ENCODE measurements at regions not wholly inside any gene's neighbourhood (a gene's known extent, or its start where the extent isn't known, plus 50 kb on each side); places are given as distances from the start of the nearest gene placed in this dataset.

- no peak for DNase-seq
Observed at GRCh38 chr10:4730998-4731397, 95.0 kb upstream of the AKR1E2 start.

DNA sequence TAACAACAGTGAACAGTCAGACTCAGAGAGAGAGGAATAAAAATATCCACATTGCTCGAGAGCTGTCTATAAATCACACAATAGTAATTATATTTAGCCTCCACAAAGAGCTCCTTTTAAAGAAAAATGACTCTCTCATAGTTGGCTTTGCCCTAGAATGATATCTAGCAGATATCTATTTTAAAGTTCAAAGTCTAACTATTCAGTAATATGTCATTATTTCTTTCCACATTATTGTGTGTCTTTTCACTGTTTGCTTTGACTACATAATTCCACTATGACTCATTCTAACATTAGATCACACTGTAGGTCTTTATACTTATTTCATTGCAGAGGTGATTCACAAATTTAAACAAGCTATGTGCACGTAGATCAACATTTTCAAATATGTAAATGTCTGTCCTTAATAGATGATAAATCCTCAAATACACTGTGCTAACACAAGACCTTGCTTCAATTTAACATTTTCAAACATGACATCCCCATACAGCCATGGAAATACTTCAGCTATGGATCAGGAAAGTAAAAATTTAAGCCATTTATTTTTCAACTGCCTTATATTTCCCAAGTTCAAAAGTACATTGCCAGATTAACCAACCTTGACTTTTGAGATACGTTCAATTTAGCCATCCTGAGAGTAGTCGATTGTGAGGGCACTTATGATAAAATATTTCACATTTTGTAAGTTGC is 99.9 kb upstream of the AKR1E2 start:
- DNase-seq, result no peak

GRCh38 chr10:4723860-4724259 is 102.1 kb upstream of the AKR1E2 start:
- no peak for DNase-seq

DNA sequence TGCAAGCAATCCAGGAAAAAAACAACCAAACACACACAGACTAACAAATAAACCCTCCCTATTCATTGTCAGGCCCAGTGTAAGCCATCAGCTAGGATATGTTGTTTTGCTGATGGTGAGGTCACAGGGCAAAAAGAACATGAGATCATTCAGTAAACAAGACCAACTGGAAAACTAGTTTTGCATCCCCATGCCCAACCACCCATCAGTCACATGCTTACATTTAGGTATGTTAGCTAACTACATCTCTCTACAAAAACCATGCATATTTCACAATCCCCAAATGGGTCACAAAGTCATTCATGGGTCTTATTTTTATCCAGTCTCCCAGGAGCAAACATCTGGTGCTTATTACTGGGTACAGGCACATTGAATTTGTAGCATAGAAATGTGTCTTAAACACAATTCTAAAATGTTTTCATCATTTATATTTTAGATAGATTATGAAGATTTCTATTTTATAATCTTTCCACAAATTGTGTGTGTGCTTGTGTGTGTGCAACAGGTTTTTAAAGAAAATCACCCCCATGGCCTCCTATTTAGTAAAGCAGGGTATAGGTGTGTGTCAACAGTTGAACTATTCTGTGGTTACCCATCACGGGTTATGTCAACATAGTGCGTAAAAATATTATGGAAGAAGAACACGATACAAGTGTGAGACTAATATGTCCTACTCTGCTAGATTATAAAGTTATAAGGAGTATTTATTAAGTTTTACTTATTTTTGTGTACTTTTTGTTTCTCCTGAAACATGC is 103.8 kb upstream of the AKR1E2 start:
- DNase-seq, result no peak

GRCh38 chr10:4720463-4720862 is 105.5 kb upstream of the AKR1E2 start:
- DNase-seq, result no peak

DNA sequence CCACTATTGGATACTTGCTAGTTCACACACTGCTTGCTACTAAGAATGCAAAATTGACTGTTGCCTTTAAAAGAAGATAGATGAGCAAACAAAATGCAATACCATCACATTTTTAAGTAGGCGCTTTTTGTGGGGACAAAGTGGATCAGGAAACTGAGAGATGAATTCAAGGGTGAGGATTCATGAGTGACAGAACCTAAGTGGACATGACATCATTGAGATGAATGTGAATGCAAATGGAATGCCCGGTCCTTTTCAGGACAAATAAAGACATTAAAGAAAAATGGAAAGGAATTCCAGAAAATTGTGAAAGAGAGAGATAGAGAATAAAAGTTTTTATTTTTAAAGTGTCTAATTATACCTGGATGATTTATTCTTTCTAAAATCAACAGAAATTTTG is 106.3 kb upstream of the AKR1E2 start:
- no peak for DNase-seq

- no peak for DNase-seq
Observed at GRCh38 chr10:4719036-4719435, 107.0 kb upstream of the AKR1E2 start.

DNA sequence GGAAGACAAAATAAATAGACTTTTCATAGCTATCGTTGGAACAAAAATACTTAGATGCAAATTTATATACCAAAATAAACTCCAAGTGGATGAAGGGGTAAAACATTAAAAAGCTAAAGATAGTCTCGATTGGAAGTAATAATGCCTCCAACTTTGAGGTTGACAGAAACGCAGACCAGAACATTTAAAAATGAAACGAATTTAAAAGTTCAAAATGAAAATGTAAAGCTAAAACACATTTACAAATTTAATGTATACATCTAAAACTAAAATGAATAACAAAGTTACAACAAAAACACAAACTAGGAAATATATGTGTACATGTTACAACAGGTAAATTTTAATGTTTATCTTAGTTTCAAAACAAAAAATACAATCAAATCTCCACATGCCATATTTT is 107.5 kb upstream of the AKR1E2 start:
- no peak for DNase-seq

GRCh38 chr10:4717670-4718069 is 108.3 kb upstream of the AKR1E2 start:
- DNase-seq, result no peak

DNA sequence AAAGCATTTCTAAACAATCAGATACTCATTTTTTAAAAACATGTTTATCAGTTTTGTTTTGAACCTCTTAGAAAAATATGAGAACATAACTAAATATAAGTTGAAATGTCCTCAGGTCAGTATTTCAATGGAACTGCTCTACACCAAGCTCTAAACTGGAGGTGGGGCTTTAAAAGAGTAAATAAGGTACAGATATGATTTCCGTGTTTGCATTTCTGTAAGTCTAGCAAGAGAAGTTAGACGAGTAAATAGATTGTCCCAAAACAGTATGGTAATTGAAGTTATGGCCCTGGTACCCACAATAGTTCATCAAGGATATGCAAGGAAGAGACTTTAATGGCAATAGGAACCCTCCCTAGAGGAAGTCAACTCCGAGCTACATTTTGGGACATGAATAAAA is 115.1 kb upstream of the AKR1E2 start:
- no peak for DNase-seq

DNA sequence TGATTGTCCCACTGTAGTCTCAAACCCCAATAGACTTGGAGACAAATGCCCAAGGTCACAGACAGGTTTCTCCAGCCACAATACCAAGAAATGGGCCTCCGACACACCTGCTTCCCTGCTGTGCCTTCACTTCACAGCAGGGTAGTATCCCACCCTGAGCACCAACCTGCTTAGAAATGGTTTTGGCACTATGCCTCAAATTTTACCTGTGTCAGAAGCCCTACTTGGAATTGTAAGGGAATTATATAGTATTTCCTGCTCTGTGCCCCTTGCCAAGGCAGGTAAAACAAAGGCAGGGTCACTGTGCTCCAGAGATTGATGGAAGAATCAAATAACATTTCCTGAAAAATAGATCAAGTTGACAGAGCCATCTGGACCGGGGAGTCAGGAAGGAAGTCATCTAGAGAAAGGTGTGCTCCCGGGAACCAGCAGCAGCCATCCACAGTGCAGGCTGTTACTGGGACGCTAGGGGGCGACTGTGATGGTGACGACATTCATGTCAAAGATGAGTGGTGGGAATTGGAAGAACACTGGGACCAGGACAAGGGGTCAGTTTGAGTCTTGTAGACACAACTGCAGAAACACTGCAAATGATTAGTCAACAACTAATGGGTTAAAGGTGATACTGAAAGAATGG is 117.8 kb upstream of the AKR1E2 start:
- DNase-seq, result no peak

DNA sequence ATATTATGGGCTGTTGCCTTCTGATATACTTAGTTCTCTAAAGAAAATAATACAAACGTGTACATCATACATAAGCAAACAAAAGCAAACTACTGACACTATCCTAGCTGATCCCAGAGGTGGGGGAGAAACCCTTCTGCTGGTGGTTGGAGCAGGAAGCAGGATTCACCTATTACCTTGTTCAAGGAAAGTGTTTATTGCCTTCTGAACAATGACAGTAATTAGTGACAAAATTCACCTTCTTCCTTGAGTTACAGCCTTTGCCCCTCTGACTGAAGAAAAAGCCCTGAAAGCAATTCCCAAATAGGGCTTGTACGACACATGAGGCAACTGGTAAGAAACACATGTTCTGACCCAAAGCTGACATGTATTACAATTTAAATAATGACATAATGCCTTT is 118.8 kb upstream of the AKR1E2 start:
- no peak for DNase-seq

DNA sequence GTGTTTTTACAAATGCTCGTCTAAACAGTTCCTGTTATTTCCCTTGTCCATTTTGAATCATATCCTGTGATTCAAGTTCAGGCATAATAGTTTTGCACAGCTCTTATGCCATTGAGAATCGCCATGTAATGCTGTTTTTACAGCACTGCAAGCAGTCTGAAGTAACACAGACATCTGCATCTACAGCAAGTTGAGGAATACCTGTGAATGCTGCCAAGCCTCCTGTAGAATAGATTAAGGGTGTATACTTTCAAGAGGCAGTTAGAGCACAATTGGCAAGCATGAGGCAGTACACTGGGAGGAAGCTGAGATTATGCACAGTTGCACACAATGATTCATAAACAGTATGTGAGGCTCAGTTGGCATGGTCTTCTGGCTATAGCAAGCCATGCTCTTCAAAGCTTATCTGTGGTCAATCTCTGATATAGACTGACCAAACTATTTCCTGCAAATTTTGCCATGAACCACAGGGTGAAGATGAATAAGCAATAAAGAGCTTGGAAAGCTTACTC is 121.9 kb upstream of the AKR1E2 start:
- no peak for DNase-seq

- no peak for DNase-seq
Observed at GRCh38 chr10:4701016-4701415, 125.0 kb upstream of the AKR1E2 start.

DNA sequence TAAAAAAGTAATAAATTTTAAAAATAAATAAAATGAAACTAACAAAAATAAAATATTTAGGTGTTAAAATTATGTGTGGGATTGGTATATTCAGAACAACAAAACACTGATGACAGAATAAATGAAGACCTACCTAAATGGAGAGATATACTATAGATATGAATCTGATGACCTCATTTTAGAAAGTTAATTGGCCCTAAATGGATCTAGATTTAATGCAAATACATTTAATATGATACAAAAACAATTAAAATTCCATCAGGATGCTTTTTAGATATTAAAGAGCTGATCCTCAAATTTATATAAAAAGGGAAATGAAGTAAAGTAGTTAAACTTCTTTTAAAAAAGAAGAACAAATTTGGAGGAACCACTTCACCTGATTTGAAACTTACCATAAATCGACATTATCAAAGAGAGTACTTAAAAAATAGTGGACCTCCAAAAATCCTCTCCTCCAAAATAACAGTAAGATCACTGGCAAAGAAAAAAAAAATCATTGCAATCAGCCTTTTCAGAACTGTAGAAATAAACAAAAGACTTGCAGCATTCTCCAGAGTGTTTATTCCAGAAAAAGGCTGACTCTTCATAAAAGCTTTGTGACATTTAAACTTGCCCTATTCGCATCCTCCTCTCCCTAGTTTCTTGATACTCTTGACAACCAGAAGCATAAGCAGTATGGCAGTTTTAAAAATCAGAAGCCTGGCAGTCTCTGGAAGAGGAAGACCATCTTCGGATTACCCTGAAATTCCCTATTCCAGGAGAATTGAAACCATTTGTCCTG is 125.9 kb upstream of the AKR1E2 start:
- no peak for DNase-seq

GRCh38 chr10:4698075-4698474 is 127.9 kb upstream of the AKR1E2 start:
- DNase-seq, result no peak

DNA sequence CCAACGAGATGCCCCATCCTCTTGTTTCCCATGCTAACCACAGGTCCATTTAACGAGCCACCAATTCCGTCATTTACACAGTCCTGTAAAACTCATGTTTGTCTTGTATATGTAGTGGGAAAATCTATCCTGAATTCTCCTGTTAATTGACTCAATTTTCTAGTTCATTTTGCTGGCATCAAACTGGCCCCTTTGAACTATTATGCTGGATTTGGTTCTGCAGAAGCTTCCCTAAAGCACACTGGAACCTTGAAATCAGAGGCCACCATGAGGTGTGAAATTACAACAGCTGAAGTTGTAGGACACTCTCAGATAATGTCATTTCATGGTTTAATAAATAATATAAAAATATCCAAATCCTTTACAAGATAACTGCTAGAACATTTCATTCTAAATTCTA is 129.8 kb upstream of the AKR1E2 start:
- DNase-seq, result no peak

GRCh38 chr10:4693967-4694366 is 132.0 kb upstream of the AKR1E2 start:
- no peak for DNase-seq

GRCh38 chr10:4692206-4692605 is 133.8 kb upstream of the AKR1E2 start:
- DNase-seq, result no peak

- DNase-seq, result no peak
Observed at GRCh38 chr10:4691776-4692175, 134.2 kb upstream of the AKR1E2 start.

- no peak for DNase-seq
Observed at GRCh38 chr10:4691301-4691700, 134.7 kb upstream of the AKR1E2 start.

DNA sequence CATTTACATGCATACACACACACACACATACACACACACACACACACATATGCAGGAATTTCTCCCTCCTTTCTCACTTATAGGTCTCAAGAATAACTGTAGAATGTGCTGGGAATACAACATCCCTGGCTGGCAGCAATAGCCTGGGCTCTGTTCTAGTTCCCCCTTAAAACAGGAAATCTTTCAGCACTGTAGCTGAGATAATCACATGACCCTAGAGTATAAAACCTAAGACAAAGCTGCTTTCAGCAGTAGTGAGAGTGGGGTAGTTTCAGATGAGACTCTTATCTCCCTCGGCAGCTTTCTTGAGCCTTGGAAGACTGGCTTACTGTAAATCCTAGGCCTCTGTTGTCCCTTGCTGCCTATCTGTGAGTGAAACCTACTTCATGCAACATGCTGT is 137.4 kb upstream of the AKR1E2 start:
- no peak for DNase-seq

- no peak for DNase-seq
Observed at GRCh38 chr10:4688168-4688567, 137.8 kb upstream of the AKR1E2 start.

Data from stimulated activated CD4-positive, alpha-beta T cell treated with anti-CD3 and anti-CD28 coated beads, Interleukin-12 subunit alpha, Interleukin-12 subunit beta, amount 100 ng/mL, for 4 hours (primary cell).